ENCODE measurements at regions not wholly inside any gene's neighbourhood (a gene's known extent, or its start where the extent isn't known, plus 50 kb on each side); places are given as distances from the start of the nearest gene placed in this dataset.

DNA sequence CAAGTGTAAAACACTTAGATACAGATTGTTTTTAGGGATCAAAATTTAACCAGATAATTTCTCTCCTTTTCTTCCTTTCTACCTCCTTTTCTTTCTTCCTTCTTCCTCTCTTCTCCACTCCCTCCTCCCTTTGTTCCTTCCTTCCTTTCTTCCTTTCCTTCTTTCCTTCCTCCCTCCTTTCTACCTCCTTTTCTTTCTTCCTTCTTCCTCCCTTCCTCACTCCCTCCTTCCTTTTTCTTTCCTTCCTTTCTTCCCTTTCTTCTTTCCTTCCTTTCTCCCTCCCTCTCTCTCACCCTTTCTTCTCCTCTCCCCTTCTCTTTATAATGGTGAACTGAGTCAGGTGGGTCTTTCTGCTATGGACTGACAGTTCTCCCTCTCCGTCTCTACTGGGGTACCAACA is 397.5 kb upstream of the CDH11 start:
- DNase-seq (ENCODE audit: low read depth in 2 of 2) = no peak

- no peak for DNase-seq (ENCODE audit: low read depth in 2 of 2)
These were observed 393.3 kb upstream of the CDH11 start for GRCh38 chr16:65515193-65515592.

GRCh38 chr16:65510850-65511249 is 389.0 kb upstream of the CDH11 start:
- no peak for DNase-seq (ENCODE audit: low read depth in 2 of 2)

GRCh38 chr16:65510241-65510640 is 388.4 kb upstream of the CDH11 start:
- no peak for DNase-seq (ENCODE audit: low read depth in 2 of 2)

GRCh38 chr16:65509172-65509571 is 387.3 kb upstream of the CDH11 start:
- no peak for DNase-seq (ENCODE audit: low read depth in 2 of 2)

- DNase-seq (ENCODE audit: low read depth in 2 of 2) = no peak
These were observed 379.1 kb upstream of the CDH11 start for GRCh38 chr16:65500919-65501318.

- DNase-seq (ENCODE audit: low read depth in 2 of 2) = no peak
These were observed 378.1 kb upstream of the CDH11 start for GRCh38 chr16:65500007-65500406.

DNA sequence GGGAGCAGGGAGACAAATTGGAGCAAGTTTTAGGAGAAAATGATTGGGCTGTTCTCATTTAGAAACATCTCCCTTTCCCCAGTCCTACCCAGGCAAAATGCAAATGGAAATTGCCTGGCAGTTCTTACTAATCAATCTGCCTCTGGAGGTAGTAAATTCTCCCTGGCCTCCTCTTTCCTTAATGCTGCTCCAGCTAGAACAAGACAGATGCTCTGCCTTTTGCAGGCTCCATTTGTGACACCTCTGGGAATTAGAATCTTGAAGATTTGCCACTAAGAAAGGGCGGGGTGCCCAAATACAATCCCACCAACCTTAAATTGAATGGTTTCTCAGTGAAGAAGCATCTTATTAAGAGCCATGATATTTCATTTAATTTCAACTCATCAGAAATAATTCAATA is 377.7 kb upstream of the CDH11 start:
- DNase-seq (ENCODE audit: low read depth in 2 of 2) = no peak

DNA sequence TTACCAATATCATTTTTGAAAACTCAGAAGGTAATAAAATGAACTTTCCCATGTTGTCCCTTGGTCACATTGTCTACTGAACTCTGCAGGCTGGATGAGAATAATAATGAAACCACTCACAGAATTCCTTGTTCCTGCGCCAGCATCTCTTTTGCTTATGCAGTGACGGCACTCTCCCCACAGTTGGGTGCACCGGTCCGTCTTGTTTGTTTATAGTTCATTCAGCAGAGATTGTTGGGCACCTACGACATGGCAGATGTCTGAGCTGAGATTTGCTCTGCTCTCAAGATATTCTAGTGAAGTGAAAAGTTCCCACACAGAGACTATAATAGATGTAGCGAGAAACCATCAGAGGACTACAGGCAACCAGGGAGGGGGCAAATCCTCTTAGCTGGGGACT is 375.7 kb upstream of the CDH11 start:
- DNase-seq (ENCODE audit: low read depth in 2 of 2) = no peak

DNA sequence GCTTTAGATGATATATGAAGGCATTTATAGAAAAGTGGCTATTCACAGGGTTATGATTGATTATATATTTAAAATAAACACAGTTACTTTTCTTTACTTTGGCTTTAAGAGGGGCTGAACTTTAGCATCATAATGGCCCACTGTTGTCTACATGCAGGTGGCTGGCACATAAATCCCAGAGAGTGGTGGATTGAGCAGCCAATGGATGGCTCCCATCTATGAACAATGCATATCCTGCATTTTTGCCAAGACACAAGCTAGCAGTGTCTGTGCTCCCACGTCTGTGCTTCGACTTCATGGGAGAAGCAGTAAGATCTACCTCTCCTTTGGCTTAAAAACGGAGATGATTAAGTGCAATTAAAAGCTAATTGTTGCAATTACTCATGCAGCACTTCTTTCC is 373.2 kb upstream of the CDH11 start:
- DNase-seq (ENCODE audit: low read depth in 2 of 2) = no peak

- DNase-seq (ENCODE audit: low read depth in 2 of 2) = no peak
These were observed 372.7 kb upstream of the CDH11 start for GRCh38 chr16:65494609-65495008.

DNA sequence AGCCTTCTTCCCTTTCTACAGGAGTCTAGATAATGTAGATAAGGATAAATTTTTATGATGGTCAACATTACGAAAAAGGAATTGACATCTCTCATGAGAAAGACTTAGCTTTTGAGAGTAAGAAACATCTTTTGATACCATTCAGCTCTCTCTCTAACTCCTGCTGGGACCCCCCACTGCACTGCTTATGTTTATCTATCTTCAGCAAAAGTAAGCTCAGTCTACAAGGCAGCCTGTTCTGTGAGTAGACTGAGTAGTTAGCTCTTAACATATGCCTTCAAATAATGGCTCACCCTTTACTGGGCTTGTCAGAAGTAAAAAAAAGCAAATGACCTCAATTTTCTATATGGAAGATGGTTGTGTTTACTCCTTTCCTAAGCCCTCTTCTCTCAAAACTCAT is 372.2 kb upstream of the CDH11 start:
- DNase-seq (ENCODE audit: low read depth in 2 of 2) = no peak

- DNase-seq (ENCODE audit: low read depth in 2 of 2) = no peak
These were observed 368.4 kb upstream of the CDH11 start for GRCh38 chr16:65490286-65490685.

GRCh38 chr16:65489531-65490023 is 367.7 kb upstream of the CDH11 start:
- DNase-seq (ENCODE audit: low read depth in 2 of 2) = no peak

- no peak for DNase-seq (ENCODE audit: low read depth in 2 of 2)
These were observed 365.4 kb upstream of the CDH11 start for GRCh38 chr16:65487231-65487630.

- DNase-seq (ENCODE audit: low read depth in 2 of 2) = no peak
These were observed 360.1 kb upstream of the CDH11 start for GRCh38 chr16:65481956-65482355.

GRCh38 chr16:65480281-65481091 is 358.6 kb upstream of the CDH11 start:
- DNase-seq (ENCODE audit: low read depth in 2 of 2) = no peak

DNA sequence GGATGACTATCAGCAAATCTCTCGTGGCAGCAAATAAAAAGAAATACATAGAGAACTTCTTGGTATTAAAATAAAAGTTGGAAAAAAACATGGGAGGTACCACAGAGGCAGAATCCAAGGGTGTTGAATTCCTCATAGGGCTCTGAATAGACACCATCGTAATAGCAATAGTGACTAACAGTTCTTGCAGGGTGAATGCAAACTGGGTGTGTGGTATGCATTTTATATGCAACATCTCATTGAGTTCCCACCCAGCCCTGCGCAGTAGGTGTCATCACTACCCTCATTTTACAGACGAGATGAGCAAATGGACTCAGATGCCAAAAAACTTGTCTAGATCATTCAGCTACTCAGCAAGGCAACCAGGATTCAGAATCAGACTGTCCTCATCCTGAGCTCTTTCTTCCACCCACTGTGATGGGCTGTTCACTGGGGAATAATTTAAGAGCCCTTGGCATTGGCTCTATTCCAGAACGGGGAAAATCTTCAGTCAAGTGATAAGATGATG is 354.6 kb upstream of the CDH11 start:
- DNase-seq (ENCODE audit: low read depth in 2 of 2) = no peak

DNA sequence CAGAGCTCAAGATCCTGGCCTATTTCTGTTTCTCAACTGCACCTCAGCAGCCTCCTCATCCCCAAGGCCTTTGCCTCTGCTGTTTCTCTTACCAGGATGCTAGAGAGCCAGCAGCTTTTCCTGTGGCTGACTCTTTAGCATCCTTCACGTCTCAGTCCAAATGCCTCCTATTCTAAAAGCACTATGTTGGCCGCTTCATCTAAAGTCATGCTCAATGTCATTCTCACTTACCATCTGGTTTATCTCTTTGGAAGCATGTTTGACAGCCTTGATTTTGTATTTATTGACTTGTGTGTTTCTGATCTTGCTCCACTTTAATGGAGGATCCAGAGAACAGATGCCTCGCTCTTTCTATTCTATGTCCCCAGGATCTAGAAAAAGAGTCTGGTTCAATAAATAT is 351.8 kb upstream of the CDH11 start:
- no peak for DNase-seq (ENCODE audit: low read depth in 2 of 2)

GRCh38 chr16:65469116-65469515 is 347.3 kb upstream of the CDH11 start:
- no peak for DNase-seq (ENCODE audit: low read depth in 2 of 2)

DNA sequence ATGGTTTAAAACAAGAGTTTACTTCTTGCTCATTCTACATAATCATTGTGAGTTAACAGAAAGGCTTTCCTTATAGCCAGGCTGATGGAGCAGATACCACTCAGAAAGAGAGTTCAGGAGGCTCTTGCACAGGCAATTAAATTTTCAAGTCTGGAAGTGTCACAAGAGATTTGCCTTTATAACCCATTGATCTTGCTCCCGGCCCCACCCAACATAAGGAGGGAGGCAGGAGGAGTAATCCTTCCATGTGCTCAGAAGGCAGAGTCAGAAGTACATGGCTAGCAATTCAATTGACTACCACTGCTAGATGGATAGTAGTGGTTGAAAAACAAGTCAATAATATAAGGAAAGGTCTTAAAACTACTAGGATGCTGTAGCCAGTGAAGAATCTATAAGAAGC is 346.3 kb upstream of the CDH11 start:
- DNase-seq (ENCODE audit: low read depth in 2 of 2) = no peak

DNA sequence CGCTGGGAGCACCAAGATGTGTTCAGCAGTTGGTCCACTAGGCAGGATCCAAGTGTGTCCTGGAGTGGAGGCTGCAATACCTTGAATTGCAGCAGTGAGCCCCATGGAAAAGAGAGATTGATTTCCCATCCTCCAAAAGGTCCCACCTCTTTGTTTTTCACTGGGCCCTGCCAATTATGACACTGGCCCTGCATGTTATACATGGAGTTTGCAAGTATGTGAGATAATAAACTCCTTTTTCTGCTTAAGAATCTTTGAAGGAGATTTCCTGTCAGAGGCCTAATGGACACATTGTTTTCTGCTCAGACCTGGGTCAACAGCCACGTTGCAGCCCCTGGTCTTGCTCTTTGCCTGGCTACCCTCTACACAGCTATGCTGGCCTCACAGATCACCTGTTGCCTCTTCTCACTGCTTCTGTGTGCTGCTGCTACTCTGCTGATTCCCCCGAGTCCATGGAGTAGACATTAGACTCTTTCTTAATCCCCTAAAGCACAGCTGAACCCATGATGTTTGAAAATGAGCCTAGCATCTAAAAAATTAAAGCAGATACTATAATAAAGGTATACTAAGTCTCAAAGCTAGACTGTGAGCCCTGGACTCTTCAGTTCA is 341.9 kb upstream of the CDH11 start:
- DNase-seq (ENCODE audit: low read depth in 2 of 2) = no peak

DNA sequence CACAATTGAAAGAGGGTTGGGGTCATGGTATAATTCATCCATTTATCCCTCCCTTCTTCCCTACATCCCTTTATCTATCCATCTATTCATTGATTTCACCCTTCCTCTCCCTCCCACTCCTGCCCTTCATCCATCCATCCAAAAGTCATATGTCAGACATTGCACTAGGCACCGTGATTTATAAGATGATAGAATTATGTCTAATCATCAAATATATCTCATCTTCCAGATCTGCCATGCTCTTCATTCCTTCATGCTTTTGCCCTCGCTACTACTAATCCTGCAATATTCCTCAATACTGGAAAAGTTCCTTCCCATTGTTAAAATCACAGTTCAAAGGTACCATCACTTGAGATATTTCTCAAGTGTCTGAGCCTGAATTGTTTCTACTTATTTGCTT is 335.2 kb upstream of the CDH11 start:
- DNase-seq (ENCODE audit: low read depth in 2 of 2) = no peak

All from stimulated activated CD8-positive, alpha-beta memory T cell treated with anti-CD3 and anti-CD28 coated beads, Interleukin-15, amount 100 ng/mL, for 48 hours (primary cell).